ENCODE measurements at regions not wholly inside any gene's neighbourhood (a gene's known extent, or its start where the extent isn't known, plus 50 kb on each side); places are given as distances from the start of the nearest gene placed in this dataset.

- TF ChIP-seq POLR2A (IDR thresholded peaks at IDR 0.05; ENCODE audit: control extremely low read depth in 1 of 2, low read depth in 2 of 2, low read length in 2 of 2): no peak
- TF ChIP-seq SP1 (IDR thresholded peaks at IDR 0.05; ENCODE audit: low read depth, low read length): no peak
- no peak for TF ChIP-seq TAF1 (IDR thresholded peaks at IDR 0.05; ENCODE audit: low read depth, low read length)
These were observed 737.6 kb downstream of the NTRK3 start (continued) for GRCh38 chr15:87518957-87519356.
